ENCODE measurements at regions not wholly inside any gene's neighbourhood (a gene's known extent, or its start where the extent isn't known, plus 50 kb on each side); places are given as distances from the start of the nearest gene placed in this dataset.

DNA sequence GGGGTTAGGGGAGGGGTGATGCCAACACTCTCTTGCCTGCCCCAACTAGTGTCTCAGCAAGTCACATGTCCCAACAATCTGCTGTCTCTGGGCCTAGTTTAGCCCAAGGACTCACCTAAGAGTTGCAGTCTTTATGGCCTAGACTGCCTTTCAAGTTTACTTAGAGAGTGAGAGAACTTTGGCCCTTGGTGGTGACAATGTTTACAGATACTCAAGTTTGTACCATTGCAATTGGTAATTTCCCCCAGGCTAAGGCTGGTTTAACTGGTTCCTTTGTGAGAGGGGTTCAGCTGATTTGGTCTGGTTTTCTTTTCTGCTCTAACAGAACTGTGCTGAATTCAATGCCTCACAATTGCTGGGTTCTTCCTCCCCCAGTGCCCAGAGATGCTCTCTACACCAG is 1279.9 kb upstream of the EYS start:
- TF ChIP-seq, protein P1, sequence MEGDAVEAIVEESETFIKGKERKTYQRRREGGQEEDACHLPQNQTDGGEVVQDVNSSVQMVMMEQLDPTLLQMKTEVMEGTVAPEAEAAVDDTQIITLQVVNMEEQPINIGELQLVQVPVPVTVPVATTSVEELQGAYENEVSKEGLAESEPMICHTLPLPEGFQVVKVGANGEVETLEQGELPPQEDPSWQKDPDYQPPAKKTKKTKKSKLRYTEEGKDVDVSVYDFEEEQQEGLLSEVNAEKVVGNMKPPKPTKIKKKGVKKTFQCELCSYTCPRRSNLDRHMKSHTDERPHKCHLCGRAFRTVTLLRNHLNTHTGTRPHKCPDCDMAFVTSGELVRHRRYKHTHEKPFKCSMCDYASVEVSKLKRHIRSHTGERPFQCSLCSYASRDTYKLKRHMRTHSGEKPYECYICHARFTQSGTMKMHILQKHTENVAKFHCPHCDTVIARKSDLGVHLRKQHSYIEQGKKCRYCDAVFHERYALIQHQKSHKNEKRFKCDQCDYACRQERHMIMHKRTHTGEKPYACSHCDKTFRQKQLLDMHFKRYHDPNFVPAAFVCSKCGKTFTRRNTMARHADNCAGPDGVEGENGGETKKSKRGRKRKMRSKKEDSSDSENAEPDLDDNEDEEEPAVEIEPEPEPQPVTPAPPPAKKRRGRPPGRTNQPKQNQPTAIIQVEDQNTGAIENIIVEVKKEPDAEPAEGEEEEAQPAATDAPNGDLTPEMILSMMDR (conservative IDR thresholded peaks at IDR 0.05; ENCODE audit: low read depth, low read length) = no peak
- TF ChIP-seq EZH2 (IDR thresholded peaks at IDR 0.05; ENCODE audit: borderline replicate concordance, low read depth, low read length, poor library complexity, severe bottlenecking) = no peak

All from A673 (cell line).